CD4-positive, alpha-beta T cell (primary cell): ENCODE measurements at regions not wholly inside any gene's neighbourhood (a gene's known extent, or its start where the extent isn't known, plus 50 kb on each side); places are given as distances from the start of the nearest gene placed in this dataset.

Experiments
- ATAC-seq: fragments of 200-7000 bp; cut with Tn5 transposase; one replicate; pipeline ENCODE4 v1.10.0; 2022; ENCODE audit warnings: mild to moderate bottlenecking; ENCODE audit not compliant: poor library complexity
- CTCF ChIA-PET: fragments of 350-600 bp; sonication (Branson Sonifier 250); formaldehyde crosslinking; loops from one replicate; lab custom pipeline; 2021; ENCODE audit warnings: antibody characterized with exemption, inconsistent platforms; lab: Charles Lee
- POLR2A ChIA-PET: fragments of 350-600 bp; sonication (Branson Sonifier 250); formaldehyde crosslinking; loops from one replicate; lab custom pipeline; 2021; ENCODE audit warnings: antibody characterized with exemption, inconsistent platforms; lab: Charles Lee
- DNase-seq, 14 experiments: peaks; one replicate each; pipeline ENCODE4 v3.0.0-alpha.2; 2013 to 2020; ENCODE audit warnings: mixed read lengths in 2 of 14
- H3K27ac ChIP-seq, 2 donors: one replicate each; pipeline versions ENCODE4 v1.5.1 to v1.7.0; 2013; ENCODE audit warnings: low read length in 2 of 2, low read depth in 1 of 2, mild to moderate bottlenecking in 1 of 2
- H3K27me3 ChIP-seq, 2 experiments: 1 replicate in 1 of 2; 2 replicates in 1 of 2; pipeline versions ENCODE4 v1.6.1 to v1.7.0; 2013; ENCODE audit warnings: low read length in 2 of 2, control low read depth in 1 of 2, mild to moderate bottlenecking in 1 of 2, moderate library complexity in 1 of 2; ENCODE audit not compliant: insufficient read depth in 2 of 2, control insufficient read depth in 1 of 2
- H3K36me3 ChIP-seq: one replicate; pipeline ENCODE4 v1.6.1; 2013; ENCODE audit warnings: low read length, control low read depth; ENCODE audit not compliant: insufficient read depth
- H3K4me1 ChIP-seq: one replicate; pipeline ENCODE4 v1.6.1; 2013; ENCODE audit warnings: low read length, control low read depth; ENCODE audit not compliant: insufficient read depth
- H3K4me3 ChIP-seq: one replicate; pipeline ENCODE4 v1.5.1; 2013; ENCODE audit warnings: mild to moderate bottlenecking, low read length, moderate library complexity
- H3K9me3 ChIP-seq, 2 experiments: 1 replicate in 1 of 2; 2 replicates in 1 of 2; pipeline versions ENCODE4 v1.6.1 to v1.7.0; 2013; ENCODE audit warnings: low read length in 2 of 2, mild to moderate bottlenecking in 2 of 2, control low read depth in 1 of 2, moderate library complexity in 1 of 2; ENCODE audit not compliant: control insufficient read depth in 1 of 2, insufficient read depth in 1 of 2
- H3K27ac Mint-ChIP-seq: one replicate; pipeline ENCODE4 v1.8.0; 2020; ENCODE audit warnings: mixed read lengths
- H3K27me3 Mint-ChIP-seq: one replicate; pipeline ENCODE4 v1.8.0; 2021; ENCODE audit warnings: mixed read lengths
- H3K36me3 Mint-ChIP-seq: one replicate; pipeline ENCODE4 v1.8.0; 2021; ENCODE audit warnings: low read depth, mixed read lengths
- H3K4me1 Mint-ChIP-seq: one replicate; pipeline ENCODE4 v1.8.0; 2021; ENCODE audit warnings: low read depth, mixed read lengths
- H3K4me3 Mint-ChIP-seq: one replicate; pipeline ENCODE4 v1.8.0; 2020; ENCODE audit warnings: mild to moderate bottlenecking, mixed read lengths
- H3K9me3 Mint-ChIP-seq: one replicate; pipeline ENCODE4 v1.8.0; 2020; ENCODE audit warnings: mixed read lengths
- intact Hi-C, 2 experiments: fragments of 100-400 bp; cut with DNase I in 1 of 2; cut with micrococcal nuclease in 1 of 2; formaldehyde crosslinking; loops; one replicate each; pipeline versions ENCODE4 v1.15.1 to v1.9.0; 2023 to 2025; cut with DNase I, micrococcal nuclease
- TF ChIP-seq, protein P1 (sequence below): fragments of 200-600 bp; IDR thresholded peaks from one replicate; pipeline ENCODE4 v1.8.0; 2022; ENCODE audit warnings: antibody characterized with exemption, mild to moderate bottlenecking

DNA sequence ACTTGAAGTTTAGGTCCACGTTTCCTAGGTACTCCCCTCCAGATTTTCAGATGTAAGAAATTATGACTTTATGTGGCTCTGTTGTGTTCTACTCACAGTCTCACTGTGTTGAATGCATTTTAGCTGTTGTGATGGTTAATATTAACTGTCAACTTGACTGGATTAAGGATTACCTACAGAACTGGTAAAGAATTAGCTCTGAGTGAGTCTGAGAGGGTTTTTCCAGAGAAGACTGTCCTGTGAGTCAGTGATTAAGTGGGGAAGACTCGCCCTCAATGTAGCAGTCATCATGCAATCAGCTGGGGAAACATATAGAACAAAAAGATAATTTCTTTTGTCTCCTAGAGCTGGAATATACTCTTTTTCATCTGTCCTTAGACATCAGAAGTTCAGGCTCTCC is 493.4 kb downstream of the ACTRT1 start:
- H3K27me3 Mint-ChIP-seq = no peaks in the 10 kb centered on the region
- H3K4me1 Mint-ChIP-seq = no peaks in the 10 kb centered on the region
- Histone ChIP-seq H3K36me3 (no peaks in the 10 kb centered on the region), H3K4me1 (no peaks in the 10 kb centered on the region), H3K27ac (no peak overlapping the region), H3K27me3 (no peaks in the 10 kb centered on the region), H3K9me3 (no peaks in the 10 kb centered on the region), H3K4me3 (no peak overlapping the region)
- TF ChIP-seq, protein P1, sequence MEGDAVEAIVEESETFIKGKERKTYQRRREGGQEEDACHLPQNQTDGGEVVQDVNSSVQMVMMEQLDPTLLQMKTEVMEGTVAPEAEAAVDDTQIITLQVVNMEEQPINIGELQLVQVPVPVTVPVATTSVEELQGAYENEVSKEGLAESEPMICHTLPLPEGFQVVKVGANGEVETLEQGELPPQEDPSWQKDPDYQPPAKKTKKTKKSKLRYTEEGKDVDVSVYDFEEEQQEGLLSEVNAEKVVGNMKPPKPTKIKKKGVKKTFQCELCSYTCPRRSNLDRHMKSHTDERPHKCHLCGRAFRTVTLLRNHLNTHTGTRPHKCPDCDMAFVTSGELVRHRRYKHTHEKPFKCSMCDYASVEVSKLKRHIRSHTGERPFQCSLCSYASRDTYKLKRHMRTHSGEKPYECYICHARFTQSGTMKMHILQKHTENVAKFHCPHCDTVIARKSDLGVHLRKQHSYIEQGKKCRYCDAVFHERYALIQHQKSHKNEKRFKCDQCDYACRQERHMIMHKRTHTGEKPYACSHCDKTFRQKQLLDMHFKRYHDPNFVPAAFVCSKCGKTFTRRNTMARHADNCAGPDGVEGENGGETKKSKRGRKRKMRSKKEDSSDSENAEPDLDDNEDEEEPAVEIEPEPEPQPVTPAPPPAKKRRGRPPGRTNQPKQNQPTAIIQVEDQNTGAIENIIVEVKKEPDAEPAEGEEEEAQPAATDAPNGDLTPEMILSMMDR = no peak
- ATAC-seq (no peak), DNase-seq (no peak)
- peaks cover 4% of the 10 kb centered on the region for H3K9me3 Mint-ChIP-seq
- intact Hi-C loops = no loop called here
- CTCF ChIA-PET = no interaction called here
- no peak overlapping the region for H3K4me3 Mint-ChIP-seq
- POLR2A ChIA-PET = no interaction called here
- H3K36me3 Mint-ChIP-seq = no peaks in the 10 kb centered on the region
- no peak overlapping the region for H3K27ac Mint-ChIP-seq

DNA sequence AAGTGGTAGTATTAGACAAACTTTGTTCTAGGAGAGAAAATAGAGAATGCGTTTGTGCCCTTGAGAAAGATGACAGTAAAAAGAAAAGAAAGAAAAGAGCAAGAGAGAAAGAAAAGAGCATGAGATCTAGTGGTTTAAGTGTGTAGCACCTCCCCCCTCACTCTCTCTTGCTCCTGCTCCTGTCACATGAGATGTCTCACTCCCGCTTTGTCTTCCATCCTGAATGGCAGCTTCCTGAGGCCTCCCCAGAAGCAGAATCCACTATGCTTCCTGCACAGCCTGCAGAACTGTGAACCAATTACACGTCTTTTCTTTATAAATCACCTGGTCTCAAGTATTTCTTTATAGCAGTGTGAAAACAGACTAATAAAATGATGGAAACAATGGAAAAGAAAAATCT is 499.6 kb downstream of the ACTRT1 start:
- H3K27ac Mint-ChIP-seq = no peak overlapping the region
- no peak overlapping the region for H3K4me3 Mint-ChIP-seq
- no peaks in the 10 kb centered on the region for H3K9me3 Mint-ChIP-seq
- no peak overlapping the region for H3K27ac ChIP-seq
- H3K9me3 ChIP-seq = no peaks in the 10 kb centered on the region
- H3K36me3 Mint-ChIP-seq = no peaks in the 10 kb centered on the region
- intact Hi-C loops = no loop called here
- no peaks in the 10 kb centered on the region for H3K27me3 ChIP-seq
- POLR2A ChIA-PET = no interaction called here
- H3K27me3 Mint-ChIP-seq = no peaks in the 10 kb centered on the region
- DNase-seq (no peak), ATAC-seq (no peak)
- no peaks in the 10 kb centered on the region for H3K4me1 Mint-ChIP-seq
- TF ChIP-seq, protein P1 = no peak
- CTCF ChIA-PET = no interaction called here
- no peaks in the 10 kb centered on the region for H3K36me3 ChIP-seq
- no peaks in the 10 kb centered on the region for H3K4me1 ChIP-seq
- H3K4me3 ChIP-seq = no peak overlapping the region

DNA sequence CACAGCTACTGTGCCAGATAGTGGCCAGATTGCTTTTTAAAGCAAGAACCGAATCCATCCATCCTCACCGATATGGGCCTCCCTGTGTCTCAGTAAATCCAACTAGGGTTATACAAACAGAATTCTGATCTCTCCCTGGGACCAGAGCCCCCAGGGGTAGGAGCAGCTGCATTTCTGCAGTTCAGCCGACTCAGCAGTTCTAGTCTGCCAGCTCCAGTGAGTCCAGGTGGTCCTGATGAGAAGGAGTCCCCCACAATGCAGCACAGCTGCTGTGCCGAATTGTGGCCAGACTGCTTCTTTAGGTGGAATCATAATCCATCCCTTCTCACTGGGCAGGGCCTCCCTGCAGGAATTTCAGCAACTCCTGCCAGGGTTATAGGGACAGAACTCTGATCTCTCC is 532.9 kb downstream of the ACTRT1 start:
- TF ChIP-seq, protein P1 = no peak
- H3K4me3 Mint-ChIP-seq = no peak overlapping the region
- intact Hi-C loops = no loop called here
- no peaks in the 10 kb centered on the region for H3K27me3 ChIP-seq
- no peaks in the 10 kb centered on the region for H3K27me3 Mint-ChIP-seq
- peaks cover 3% of the 10 kb centered on the region for H3K9me3 Mint-ChIP-seq
- CTCF ChIA-PET = no interaction called here
- H3K4me1 ChIP-seq = no peaks in the 10 kb centered on the region
- peaks cover 0 to 10% of the 10 kb centered on the region in 2 experiments for H3K9me3 ChIP-seq
- no peaks in the 10 kb centered on the region for H3K4me1 Mint-ChIP-seq
- H3K27ac Mint-ChIP-seq = no peak overlapping the region
- ATAC-seq (no peak), DNase-seq (no peak)
- H3K36me3 Mint-ChIP-seq = no peaks in the 10 kb centered on the region
- POLR2A ChIA-PET = no interaction called here
- H3K36me3 ChIP-seq = no peaks in the 10 kb centered on the region
- H3K27ac ChIP-seq = no peak overlapping the region
- H3K4me3 ChIP-seq = no peak overlapping the region
